Ishikawa (cell line): ENCODE measurements at regions not wholly inside any gene's neighbourhood (a gene's known extent, or its start where the extent isn't known, plus 50 kb on each side); places are given as distances from the start of the nearest gene placed in this dataset.

Experiments used
- CEBPB ChIP-seq: IDR thresholded peaks from 2 replicates; pipeline ENCODE4 v1.6.1; 2012
- CREB1 ChIP-seq: IDR thresholded peaks from 2 replicates; pipeline ENCODE4 v1.6.1; 2012; ENCODE audit warnings: low read depth
- EGR1 ChIP-seq: IDR thresholded peaks from 2 replicates; pipeline ENCODE4 v1.6.1; 2012
- EP300 ChIP-seq: IDR thresholded peaks from 2 replicates; pipeline ENCODE4 v1.6.1; 2012; ENCODE audit warnings: borderline replicate concordance
- FOXM1 ChIP-seq: IDR thresholded peaks from 2 replicates; pipeline ENCODE4 v1.6.1; 2012; ENCODE audit warnings: low read depth, borderline replicate concordance
- NFIC ChIP-seq: IDR thresholded peaks from 2 replicates; pipeline ENCODE4 v1.6.1; 2012
- RAD21 ChIP-seq: IDR thresholded peaks from 2 replicates; pipeline ENCODE4 v1.6.1; 2012; ENCODE audit warnings: low read depth
- REST ChIP-seq: IDR thresholded peaks from 2 replicates; pipeline ENCODE4 v1.6.1; 2012; ENCODE audit warnings: low read depth, mild to moderate bottlenecking
- TAF1 ChIP-seq: IDR thresholded peaks from 2 replicates; pipeline ENCODE4 v1.6.1; 2012; ENCODE audit warnings: low read depth, mild to moderate bottlenecking
- TCF12 ChIP-seq: IDR thresholded peaks from 2 replicates; pipeline ENCODE4 v1.6.1; 2012; ENCODE audit warnings: low read depth
- TEAD4 ChIP-seq: IDR thresholded peaks from 2 replicates; pipeline ENCODE4 v1.6.1; 2012
- YY1 ChIP-seq: IDR thresholded peaks from 2 replicates; pipeline ENCODE4 v1.6.1; 2012; ENCODE audit warnings: low read depth
- ZBTB7A ChIP-seq: IDR thresholded peaks from 2 replicates; pipeline ENCODE4 v1.6.1; 2012; ENCODE audit warnings: low read depth
- TF ChIP-seq, protein P1 (sequence below): IDR thresholded peaks from 2 replicates; pipeline ENCODE4 v1.6.1; 2012
- TF ChIP-seq, protein P2 (sequence below): IDR thresholded peaks from 2 replicates; pipeline ENCODE4 v1.6.1; 2012

DNA sequence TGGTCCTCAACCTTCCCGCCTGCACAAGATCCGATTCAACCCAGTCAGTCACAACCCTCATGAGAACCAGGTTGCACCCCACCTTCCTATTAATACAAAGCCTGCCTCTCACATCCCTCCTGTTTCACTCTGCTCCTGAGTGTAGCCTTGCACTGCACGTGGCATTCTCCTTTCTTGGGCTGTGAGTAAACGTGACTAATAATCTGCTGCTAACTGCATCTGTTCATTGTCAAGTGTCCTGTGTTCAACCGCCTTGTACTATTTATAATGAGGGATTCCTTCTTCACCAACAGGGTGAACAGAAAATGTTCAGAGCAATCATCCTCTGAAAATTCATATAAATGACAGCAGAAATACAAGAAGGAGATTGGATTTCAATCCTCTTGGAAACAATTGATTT is 1608.2 kb downstream of the SLITRK5 start:
- TF ChIP-seq FOXM1, result no peak
- TF ChIP-seq CEBPB, result no peak
- no peak for TF ChIP-seq TEAD4
- no peak for TF ChIP-seq TAF1
- TF ChIP-seq, protein P1, sequence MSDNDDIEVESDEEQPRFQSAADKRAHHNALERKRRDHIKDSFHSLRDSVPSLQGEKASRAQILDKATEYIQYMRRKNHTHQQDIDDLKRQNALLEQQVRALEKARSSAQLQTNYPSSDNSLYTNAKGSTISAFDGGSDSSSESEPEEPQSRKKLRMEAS, result no peak
- no peak for TF ChIP-seq EGR1

GRCh38 chr13:89281331-89281730 is 1610.2 kb downstream of the SLITRK5 start:
- TF ChIP-seq TAF1 (no peak), YY1 (no peak), EGR1 (no peak), REST (no peak), RAD21 (no peak), ZBTB7A (no peak), CREB1 (no peak), TEAD4 (no peak), NFIC (no peak)
- TF ChIP-seq, protein P2, sequence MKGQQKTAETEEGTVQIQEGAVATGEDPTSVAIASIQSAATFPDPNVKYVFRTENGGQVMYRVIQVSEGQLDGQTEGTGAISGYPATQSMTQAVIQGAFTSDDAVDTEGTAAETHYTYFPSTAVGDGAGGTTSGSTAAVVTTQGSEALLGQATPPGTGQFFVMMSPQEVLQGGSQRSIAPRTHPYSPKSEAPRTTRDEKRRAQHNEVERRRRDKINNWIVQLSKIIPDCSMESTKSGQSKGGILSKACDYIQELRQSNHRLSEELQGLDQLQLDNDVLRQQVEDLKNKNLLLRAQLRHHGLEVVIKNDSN, result no peak
- TF ChIP-seq, protein P1, result no peak

DNA sequence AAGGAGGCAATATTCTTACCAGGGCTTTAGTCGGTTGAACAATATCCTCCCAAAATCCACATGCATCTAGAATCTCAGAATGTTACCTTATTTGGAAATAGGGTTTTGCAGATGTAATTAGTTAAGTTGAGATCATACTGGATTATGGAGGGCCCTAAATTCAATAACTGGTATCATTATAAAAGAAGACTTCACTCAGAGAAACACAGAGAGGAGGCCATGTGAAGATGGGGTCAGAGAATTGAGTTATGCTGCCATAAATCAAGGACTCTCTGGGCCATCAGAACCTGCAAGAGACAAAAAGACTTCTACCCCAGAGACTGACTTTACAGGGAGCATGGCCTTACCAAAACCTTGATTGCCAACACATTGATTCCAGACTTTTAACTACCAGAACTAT is 1611.1 kb downstream of the SLITRK5 start:
- TF ChIP-seq EP300 (no peak), RAD21 (no peak), TAF1 (no peak), TEAD4 (no peak), REST (no peak), CEBPB (no peak)
- TF ChIP-seq, protein P2, result no peak

DNA sequence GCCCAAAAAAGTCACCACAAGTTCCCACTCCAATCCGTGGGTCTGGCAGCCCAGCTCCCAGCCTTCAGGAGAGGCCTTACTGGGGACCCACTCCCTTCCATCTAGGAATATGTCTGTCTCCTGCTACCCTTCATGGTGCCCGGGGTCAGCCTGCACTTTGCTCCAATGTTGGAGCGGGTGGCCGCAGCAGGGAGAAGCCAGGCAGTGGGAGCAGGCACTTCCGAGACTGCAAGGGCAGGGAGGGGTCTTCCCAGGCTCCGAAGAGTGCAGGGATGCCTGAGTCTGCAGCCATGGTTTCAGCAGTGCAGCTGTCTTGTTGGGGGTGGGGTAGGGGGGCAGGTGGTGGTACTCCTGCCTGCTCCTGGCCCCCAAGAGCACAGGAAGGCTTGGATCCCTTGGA is 1616.2 kb downstream of the SLITRK5 start:
- TF ChIP-seq EP300, result no peak
- TF ChIP-seq TAF1, result no peak
- no peak for TF ChIP-seq TEAD4
- no peak for TF ChIP-seq FOXM1
- no peak for TF ChIP-seq REST
- no peak for TF ChIP-seq ZBTB7A
- TF ChIP-seq TCF12, result no peak
- TF ChIP-seq, protein P1, result no peak
- TF ChIP-seq, protein P2, result no peak
- TF ChIP-seq CEBPB, result no peak
- no peak for TF ChIP-seq NFIC
- no peak for TF ChIP-seq YY1
- TF ChIP-seq RAD21, result no peak
- no peak for TF ChIP-seq CREB1
- TF ChIP-seq EGR1, result no peak
